ENCODE measurements at regions not wholly inside any gene's neighbourhood (a gene's known extent, or its start where the extent isn't known, plus 50 kb on each side); places are given as distances from the start of the nearest gene placed in this dataset.

- TF ChIP-seq CTCF (IDR thresholded peaks at IDR 0.05) (no peak), POLR2AphosphoS5 (IDR thresholded peaks at IDR 0.05; ENCODE audit: low read depth, low read length) (no peak), REST (IDR thresholded peaks at IDR 0.05; ENCODE audit: insufficient read depth in 1 of 2, low read depth in 2 of 2, low read length in 1 of 2) (no peak), SIN3A (IDR thresholded peaks at IDR 0.05; ENCODE audit: borderline replicate concordance, insufficient read depth, low read depth, low read length) (no peak), TCF7L2 (IDR thresholded peaks at IDR 0.05; ENCODE audit: low read depth, low read length) (no peak)
Observed at GRCh38 chr20:24787071-24787470, 162.0 kb upstream of the CST7 start.
